Activated CD8-positive, alpha-beta memory T cell treated with anti-CD3 and anti-CD28 coated beads for 36 hours (primary cell): ENCODE measurements at regions not wholly inside any gene's neighbourhood (a gene's known extent, or its start where the extent isn't known, plus 50 kb on each side); places are given as distances from the start of the nearest gene placed in this dataset.

ENCODE experiments used
- CTCF ChIA-PET: fragments of 350-600 bp; sonication (Branson Sonifier 250); formaldehyde crosslinking; loops from one replicate; lab custom pipeline; 2021; ENCODE audit warnings: antibody characterized with exemption; lab: Charles Lee
- POLR2A ChIA-PET: fragments of 350-600 bp; sonication (Branson Sonifier 250); formaldehyde crosslinking; loops from one replicate; lab custom pipeline; 2021; ENCODE audit warnings: antibody characterized with exemption; lab: Charles Lee

DNA sequence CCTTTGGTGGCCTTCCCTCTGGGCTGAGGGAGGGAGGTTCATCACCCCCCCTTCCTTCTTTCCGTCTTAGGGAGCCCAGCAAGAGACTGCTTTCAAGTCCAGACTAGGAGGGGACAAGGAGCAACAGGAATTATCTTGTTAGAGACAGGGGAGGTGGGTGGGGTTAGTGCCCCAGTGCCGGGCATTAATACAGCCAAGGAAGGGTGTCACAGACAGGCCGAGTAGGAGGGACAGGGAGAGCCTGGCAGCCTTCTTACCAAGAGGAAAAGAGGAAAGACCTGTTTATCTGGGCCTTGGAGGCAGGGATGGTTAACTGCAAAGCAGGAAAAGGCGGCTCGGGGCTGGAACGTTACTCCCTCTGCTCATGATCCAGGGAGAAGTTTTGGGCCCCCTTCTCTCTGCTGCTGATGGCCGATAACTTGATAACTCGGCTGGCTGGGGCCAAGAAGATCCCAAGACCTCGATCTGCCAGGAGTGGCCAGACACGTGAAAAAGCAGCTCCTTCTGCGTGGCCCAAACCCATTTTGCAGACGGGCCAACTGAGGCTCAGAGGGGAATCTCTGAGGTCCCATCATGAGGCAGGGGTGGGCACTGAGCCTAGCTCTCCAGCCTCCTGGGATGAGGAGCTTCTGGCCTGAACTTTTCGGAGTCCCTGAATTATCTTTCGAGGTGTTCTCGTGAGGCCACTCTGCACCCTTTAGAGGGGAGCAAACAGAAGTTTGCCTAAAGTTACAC lies 79.3 kb downstream of the PTPRS start:
- CTCF ChIA-PET: no interaction called here
- POLR2A ChIA-PET: no interaction called here

DNA sequence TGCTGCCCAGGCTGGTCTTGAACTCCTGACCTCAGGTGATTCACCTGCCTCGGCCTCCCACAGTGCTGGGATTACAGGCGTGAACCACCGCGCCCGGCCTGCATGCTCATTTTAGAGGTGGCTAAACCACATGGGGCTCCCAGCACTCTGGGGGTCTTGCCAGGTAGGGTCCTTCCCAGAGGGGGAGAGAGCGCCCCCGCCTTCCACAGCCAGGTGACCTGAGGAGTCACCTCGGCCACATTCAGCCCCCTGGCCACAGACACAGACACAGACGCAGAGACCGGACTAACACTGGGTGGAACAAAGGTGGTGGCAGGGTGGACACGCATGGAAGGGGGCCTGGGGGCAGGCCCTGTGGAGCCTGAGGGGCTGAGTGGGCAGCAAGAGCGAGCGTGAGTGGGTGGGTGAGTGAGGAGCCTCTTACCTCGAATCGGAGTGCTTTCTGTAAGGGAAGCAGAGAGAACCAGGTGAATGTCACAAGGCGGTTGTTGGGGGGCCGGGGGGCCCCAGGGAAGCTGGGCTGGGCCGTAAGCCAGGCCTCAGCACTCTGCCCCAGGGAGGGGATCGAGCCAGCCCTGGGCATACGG lies 80.1 kb downstream of the PTPRS start:
- ChIA-PET POLR2A (no interaction called here), CTCF (no interaction called here)

DNA sequence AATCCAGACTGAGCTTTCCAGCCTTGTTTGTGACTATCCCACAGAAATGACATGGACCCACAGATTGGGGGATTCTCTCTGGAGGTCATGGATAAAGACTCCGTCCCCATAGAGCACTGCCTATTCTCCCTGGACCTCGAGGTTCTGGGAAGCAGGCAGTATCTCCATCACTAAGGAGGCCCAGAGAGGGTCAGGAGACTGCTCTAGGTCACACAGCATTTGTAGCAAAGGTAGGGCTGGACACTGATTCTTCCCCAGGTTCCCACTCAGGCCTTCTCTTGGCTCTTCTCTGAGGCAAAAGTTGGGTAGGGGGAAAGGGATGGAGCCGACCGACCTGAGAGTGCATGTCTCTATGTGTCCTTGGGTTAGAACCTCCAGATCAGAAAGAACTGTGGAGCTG lies 80.9 kb downstream of the PTPRS start:
- ChIA-PET POLR2A (no interaction called here), CTCF (no interaction called here)

DNA sequence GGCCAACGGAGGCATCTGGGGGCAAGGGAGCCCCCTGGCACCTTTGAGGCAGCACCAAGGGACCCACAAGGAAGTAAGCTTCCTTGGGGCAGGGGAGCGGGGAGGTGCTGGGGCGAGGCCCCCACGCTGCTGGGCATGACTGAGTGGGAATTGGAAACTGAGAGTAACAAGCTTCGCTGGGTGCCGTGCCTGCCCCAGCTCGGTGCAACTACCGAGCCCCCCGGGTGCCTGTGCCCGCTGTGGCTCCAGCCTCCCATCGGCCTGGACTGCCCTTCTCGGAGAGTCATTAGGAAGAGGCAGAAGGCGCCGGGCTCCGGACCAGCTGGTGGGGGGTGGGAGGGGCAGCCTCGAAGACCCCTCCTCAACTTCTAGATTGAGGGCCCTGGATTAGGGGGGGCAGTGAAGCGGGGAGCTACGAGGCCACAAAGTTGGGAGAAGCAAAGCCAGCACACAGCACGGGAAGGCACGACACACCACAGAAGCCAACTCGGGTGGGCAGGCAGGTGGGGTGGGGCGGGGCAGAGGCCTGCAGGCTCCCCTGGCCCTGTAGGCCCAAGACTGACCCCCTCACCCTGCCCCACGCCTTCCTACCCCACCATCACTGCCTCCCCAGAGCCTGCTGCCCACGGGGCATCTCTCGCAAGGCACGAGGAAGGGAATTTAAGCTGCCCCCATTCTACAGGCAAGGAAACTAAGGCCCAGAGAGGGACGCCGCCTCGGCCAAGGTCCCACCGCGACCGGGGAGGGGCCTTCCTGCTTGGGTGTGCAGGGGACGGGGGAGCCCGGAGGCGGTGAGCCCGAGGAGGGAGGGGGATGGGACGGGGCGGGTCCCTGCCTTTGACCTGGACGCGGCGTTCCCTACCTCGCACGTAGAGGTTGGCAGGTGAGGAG lies 83.2 kb downstream of the PTPRS start:
- CTCF ChIA-PET: no interaction called here
- POLR2A ChIA-PET: no interaction called here

DNA sequence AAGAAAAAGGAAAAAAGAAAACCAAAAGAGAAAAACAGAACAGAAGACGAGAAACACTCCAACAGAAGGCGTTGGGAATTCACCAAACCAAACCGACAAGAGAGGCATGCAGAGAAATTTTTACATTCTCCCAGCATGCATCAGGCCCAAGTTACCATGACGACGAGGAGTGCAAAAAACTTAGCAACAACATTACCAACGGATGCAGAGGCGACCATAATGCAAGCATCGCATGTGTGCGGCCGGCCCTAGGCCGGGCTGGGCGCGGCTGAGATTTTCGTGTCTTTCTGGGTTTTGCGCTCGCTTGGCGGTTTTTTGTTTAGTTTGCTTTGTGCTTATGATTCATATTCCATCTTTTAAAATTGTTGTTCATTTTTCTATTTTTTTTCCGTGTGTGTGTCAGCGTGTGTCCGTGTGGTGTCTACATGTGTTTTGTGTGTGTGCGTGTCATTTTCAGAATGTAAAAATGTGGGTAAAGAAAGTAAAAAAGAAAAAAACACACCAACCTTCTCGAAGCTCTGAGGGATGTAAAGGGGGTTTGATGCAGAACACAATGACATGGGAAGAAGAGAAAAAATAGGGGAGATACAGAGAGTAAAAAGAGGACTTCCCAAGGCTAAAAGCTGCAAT lies 84.9 kb downstream of the PTPRS start:
- CTCF ChIA-PET: no interaction called here
- POLR2A ChIA-PET: no interaction called here

DNA sequence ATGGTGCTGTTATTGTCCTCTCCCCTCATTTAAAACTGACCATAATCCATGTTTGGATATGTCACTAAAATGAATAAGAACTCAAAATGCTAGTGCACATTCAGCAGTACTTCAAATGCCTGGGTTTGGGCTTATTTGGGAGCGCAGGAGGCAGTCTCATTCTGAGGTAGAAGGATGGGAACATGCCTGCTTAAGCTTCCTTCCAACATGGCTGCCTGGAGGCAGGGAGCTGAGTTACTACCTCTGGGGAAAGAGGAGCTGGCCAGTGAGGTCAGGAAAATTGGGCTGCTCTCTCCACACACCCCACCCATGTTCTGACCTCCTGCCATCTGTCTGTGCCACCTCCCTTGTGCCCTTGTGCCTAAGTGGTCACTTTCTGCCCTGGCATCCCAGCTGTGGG lies 85.7 kb downstream of the PTPRS start:
- CTCF ChIA-PET: no interaction called here
- POLR2A ChIA-PET: no interaction called here

DNA sequence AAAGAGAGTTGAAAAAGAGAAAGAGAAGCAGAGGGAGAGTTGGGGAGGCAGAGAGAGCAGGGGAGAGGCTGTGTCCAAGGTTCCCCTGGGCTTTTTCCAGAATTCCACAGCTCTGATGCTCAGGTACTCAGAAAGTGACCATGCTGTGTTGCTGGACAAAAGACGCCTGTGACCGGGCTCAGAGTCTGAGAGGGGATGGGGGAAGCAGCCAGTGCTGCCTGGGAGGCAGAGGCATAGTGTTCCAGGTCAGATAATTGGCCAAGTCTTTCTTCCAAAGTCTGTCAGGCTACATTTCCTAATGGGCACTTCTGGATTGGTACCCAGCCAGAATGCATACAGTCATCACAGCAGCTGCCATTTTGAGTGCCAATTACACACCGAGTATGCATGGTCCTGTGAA lies 86.1 kb downstream of the PTPRS start:
- ChIA-PET POLR2A (no interaction called here), CTCF (no interaction called here)

DNA sequence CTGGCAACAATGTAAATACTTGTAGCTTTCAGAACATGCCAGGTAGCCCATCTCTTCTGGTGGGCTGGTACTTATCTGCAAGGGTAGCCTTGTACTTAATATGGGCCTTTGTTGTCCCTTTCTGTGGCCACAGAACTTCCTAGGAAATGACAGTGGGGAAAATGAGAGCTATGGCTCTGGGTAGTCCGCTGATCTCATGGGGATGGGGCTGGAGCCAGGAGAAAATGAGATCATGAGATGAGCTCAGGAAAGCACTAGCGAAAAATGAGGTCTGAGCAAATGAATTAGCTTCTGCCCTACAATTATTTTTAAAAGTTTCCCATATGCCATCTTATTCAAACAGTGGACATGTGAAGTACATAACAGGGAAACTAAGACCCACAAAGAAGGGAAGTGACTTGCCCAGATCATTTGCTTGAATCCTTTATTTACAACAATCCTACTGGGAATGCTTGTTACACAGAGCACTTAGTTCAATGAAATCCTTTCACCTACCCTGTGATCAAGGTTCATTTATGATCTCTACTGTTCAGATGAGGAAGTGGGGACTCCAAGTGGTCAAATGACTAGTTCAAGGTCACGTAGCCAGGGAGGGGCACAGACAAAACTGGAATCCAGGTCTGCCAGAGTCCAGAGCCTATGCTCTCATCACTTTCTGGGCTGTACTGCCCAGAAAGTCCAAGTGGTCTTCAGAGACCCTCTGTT lies 87.1 kb downstream of the PTPRS start:
- ChIA-PET POLR2A (no interaction called here), CTCF (no interaction called here)

DNA sequence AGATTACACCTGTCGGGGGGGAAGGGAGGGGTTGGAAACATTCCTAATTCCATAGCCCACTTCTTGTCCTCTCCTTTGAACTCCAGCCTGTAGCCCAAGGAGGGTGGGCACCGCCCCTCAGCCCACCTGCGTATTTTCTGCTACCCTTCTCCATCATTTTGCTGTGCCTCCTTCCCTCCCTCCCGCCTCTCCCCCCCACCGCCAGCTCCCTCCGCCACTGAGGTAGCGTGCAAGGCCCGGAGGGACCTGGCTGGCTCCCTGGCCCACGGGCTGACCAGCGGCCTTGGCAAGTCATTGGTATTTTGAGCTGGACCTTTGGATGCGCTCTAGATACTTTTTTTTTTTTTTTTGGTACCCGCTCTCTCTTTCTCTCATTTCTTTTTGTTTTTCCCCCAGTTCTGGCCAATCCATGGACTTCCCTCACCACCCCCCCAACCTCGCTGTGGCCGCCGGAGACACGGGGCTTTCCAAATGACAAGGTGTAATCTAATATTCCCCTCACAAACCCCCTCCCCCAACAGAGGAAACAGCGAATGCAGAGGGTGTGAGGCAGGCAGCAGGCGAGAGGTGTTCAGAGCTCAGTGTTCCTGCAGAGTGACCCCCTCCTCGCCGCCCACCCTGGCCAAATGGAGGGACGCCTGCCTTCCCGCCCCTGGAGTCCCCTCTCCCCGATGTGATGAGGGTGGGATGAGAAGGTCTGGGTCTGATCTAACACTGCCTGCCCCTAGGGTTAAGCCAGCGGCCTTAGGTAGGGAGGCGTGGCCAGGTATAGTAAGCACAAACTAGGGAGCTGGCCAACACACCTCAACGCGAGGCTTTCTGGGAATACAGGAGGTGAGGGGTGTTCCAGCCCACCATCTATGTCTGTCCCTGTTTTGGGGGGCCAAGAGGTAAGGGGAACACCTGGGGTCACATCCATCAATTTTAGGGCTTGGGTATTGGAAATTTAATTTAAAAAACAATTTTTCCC lies 89.2 kb downstream of the PTPRS start:
- POLR2A ChIA-PET: no interaction called here
- CTCF ChIA-PET: no interaction called here

DNA sequence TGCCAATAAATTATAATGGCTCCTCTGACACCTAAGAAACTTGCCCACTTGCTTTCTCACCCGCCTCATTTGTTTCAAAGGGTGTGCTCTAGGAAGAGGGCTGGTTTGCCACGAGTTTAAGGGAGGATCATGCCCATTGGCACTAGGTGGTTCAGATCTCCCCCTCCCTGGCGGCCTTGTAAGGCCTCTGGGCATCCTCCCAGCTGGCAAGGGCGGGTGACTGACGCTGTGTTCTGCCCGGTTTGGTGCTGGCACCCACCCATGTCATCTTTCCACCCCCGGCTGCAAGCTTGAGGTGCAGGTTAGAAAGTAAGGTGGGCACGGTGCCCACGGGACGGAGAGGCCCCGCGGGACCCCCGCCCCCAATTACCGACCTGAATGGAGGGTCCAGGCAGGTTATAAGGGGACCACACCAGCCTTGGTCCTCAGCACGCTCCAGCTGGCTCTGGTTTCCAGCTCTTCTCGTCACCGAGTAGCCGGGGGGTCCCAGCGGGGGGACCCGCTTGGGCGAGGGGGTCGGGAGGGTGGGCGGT lies 90.4 kb downstream of the PTPRS start:
- POLR2A ChIA-PET: no interaction called here
- CTCF ChIA-PET: no interaction called here

DNA sequence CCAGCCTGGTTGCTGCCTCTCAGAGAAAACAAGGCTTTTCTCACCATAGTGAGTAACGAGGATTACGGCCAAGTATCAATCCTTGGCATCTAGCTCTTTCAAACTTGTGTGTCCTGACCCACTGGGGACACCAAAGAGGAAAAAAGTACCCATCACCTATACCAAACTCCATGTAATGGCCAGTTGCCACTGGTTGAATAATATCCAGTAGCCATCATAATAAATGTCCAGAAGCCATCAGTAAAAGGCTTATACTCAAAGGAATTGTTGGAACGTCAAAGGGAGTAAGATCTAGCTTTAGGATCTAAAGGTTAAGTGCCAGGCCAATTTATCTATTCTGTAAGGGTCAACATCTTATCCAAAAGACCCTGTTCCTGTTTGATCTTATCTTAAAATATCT lies 91.1 kb downstream of the PTPRS start:
- ChIA-PET CTCF (no interaction called here), POLR2A (no interaction called here)

DNA sequence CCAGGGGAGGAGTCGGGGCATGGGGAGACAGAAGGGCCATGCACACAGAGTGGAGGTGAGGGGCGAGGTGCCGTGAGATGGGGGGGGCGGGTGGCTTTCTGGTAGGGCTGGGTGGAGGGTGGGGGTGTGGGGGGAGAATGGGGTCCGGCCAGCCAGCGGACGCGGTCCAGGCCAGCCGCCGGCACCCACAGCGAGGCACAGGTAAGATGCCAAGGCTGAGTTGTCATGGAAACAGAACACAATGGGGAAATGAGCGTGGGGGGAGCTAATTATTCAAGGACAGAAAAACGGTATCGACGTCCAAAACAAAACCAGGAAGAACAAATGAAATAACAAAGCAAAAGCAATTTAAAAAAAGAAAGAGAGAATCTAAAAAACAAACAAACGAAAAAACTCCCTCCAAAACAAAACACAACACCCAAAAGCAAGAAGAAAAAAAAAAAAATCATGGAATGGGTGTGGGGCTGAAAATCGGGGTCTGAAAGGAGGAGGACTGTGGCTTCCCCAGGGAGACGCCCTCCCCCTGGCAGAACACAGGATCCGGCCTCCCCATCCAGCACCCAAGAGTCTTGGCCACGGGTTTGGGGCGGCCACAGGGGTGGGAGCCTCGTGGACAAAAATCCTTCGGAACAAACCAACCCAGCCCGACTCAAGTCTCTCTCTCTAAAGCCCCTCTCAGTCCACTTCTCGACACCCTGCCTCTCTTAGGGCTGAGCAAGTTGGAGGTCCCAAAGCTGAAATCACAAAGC lies 92.5 kb downstream of the PTPRS start:
- ChIA-PET CTCF (no interaction called here), POLR2A (no interaction called here)

DNA sequence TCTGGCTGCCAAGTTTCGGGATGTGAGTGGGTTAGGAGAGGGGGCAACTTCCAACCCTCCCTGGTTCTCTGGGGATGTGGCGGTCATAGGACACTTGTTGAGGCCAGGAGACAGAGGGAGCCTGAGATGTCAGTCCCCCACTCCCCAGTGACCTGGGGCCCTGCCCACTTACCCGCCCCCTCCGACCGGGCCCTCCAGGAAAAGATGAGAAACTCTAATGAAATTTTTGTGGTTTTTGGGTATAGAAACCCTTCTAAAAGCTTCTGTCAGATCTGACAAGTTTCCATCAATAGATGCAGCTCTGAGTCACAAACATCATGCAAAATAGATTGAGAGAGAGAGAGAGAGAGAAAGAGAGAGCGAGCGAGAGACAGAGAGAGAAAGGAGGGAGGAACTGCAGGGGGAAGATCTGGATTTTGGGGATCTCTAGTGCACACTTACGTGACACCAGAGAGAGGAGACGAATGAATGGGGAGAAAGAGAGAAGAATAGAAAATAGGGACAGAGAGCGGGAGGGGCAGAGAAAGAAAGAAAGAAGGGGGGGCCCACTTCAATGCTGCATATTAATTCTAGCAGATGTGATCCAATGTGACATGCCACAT lies 94.0 kb downstream of the PTPRS start:
- POLR2A ChIA-PET: no interaction called here
- CTCF ChIA-PET: no interaction called here

DNA sequence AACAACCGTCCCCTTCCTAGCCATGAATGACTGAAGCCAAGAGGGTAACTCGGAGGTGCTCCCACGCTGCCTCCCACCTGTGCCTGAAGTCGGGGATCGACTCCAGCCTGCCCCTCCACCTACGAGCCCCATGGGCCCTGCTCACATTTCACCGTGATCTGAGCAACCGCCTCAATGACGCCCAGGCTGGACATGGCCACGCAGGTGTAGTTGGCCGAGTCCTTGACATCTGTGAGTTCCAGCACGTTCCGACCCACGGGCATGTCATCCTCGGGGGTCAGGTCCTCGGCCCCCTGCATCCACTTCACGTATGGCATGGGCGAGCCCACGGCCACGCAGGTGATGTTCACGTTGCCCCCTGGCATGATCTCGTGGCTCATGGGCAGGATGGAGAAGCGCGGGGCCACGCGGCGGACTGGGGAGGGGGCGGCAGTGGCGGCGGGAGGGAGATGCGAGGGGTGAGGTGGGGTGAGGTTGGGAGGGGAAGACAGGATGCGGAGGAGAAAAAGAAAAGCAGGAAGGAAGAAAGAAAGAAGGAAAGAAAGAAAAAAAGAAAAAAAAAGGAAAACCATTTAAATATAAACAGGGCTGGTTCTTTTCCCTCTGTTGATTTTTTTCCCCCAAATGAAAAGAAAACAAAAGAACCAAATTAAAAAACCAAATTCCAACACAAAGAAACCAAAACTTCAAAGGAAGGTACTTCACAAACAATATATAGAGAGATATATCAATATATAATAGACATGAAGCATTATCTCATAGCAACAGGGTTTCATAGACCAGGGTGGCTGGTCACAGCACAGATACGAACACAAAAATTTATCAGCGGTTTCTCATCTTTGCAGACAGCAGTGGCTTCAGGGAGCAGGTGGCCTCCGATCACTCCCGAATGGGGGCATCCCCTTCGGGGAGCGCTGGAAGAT lies 94.7 kb downstream of the PTPRS start:
- POLR2A ChIA-PET: no interaction called here

DNA sequence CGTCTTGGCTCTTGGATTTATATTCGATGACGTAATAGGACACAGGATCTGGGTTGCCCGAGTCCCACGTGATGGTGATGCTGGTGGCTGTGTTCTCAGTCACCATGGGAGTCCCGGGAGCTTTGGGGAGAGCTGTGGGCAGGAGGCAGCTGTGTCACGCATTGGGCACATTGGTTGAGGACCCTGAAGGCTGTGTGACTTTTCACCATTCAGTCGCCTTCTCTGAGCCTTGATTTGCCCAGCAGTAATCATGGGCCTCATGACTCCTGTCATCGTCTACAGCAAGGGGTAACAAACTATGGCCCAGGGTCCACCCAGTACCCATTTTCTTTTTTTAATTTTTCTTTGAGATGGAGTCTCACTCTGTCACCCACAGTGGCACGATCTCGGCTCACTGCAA lies 96.3 kb downstream of the PTPRS start:
- POLR2A ChIA-PET: no interaction called here
- CTCF ChIA-PET: no interaction called here

More for the DNA sequence above, 94.7 kb downstream of the PTPRS start:
- CTCF ChIA-PET: no interaction called here

DNA sequence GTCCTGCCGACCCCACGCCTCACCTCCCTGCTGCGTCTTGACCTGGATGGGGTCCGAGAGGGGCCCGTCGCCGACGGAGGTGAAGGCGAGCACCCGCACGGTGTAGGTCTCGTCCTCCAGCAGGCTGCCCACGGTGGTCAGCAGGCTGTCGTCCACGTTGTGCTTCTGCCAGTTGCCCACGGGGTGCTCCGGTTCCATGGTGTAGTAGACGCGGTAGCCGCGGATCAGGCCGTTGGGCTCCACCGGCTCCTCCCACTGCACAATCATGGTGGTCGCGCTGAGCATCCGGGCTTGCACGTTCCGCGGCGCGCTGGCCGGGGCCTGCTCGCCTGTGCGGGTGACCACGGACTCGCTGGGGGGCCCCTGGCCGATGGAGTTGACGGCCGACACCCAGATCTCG lies 96.7 kb downstream of the PTPRS start:
- ChIA-PET CTCF (no interaction called here), POLR2A (no interaction called here)
